ENCODE measurements at regions not wholly inside any gene's neighbourhood (a gene's known extent, or its start where the extent isn't known, plus 50 kb on each side); places are given as distances from the start of the nearest gene placed in this dataset.

DNA sequence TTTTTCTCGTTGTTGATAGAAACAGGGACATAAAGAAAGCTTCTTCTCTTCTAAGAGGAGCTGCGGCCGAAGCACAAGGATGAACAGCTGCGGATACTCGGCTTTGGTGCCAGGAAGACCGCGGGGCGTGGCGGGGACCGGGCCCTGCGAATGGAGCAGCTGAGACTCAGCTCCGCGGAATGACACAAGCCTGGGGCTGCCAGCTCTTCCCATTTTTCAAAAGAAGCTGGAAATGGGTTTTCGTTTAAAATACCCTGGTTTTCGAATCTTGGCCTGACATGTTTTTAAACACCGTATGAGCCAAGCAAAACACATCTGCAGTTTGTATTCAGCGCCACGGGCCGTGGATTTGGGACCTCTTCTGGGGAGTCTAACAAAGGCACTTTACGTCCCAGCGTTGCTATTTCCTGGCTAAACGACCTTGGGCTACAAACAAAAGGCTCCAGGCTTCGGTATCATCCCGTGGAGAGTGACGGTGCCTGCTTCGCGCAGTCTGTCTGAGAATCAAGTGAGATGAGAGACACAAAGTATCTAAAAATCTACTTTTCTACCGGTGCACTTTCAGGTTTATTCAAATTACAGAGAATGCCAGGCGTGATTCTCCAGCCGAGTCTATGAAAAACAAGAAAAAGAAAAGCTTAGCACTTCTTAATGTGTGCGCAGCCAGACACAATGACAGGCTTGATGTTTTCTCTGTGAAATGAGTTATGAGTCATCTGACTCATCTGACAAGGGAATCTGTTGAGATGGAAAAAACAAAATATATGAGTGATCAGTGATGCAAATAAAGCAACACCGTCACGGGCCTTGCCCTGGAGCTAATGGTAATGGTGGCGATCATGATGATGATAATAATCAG is 114.0 kb upstream of the TMEM132D start:
- intact Hi-C loops (cut with DNase I) = no loop called here
- no peak overlapping the region for H3K4me3 ChIP-seq (replicated peaks in 1 of 3)
- no peak overlapping the region for H3K27ac ChIP-seq
- H3K36me3 ChIP-seq = no peaks in the 10 kb centered on the region
- no peak for DNase-seq
- H3K4me1 ChIP-seq = no peaks in the 10 kb centered on the region
- no peaks in the 10 kb centered on the region for H3K9me3 ChIP-seq
- 52 to 62% methylated on average over 34 of the region's 34 CpGs for WGBS, 2 donors
- no peaks in the 10 kb centered on the region for H3K27me3 ChIP-seq
- TF ChIP-seq POLR2A (IDR thresholded peaks at IDR 0.05) (no peak), CTCF (IDR thresholded peaks at IDR 0.05) (no peak)

DNA sequence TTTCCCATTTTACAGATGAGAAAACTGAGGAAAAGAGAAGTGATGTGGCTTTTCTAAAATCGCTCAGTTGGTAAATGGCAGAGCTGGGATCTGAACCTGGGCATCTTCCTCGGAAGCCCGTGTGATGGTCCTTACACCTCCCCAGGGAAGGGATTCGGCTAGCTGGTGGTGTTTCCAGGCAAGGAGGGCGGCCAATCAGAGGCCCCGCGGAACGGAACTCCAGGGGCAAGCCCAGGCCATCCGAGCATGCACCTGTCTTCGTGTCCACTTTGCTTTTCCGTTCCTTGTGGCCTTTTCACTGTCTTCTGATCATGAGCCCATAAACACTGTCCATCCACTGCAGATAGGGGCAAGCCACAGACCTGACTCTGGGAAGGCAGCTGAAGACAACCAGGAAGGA is 114.8 kb upstream of the TMEM132D start:
- intact Hi-C loops (cut with DNase I) = no loop called here
- no peak for DNase-seq
- H3K27me3 ChIP-seq = no peaks in the 10 kb centered on the region
- H3K27ac ChIP-seq = no peak overlapping the region
- WGBS, 2 donors = 87 to 90% methylated on average over 11 of the region's 11 CpGs
- H3K4me1 ChIP-seq = no peaks in the 10 kb centered on the region
- no peak overlapping the region for H3K4me3 ChIP-seq (replicated peaks in 1 of 3)
- H3K36me3 ChIP-seq = no peaks in the 10 kb centered on the region
- TF ChIP-seq CTCF (IDR thresholded peaks at IDR 0.05) (no peak), POLR2A (IDR thresholded peaks at IDR 0.05) (no peak)
- no peaks in the 10 kb centered on the region for H3K9me3 ChIP-seq

GRCh38 chr12:130026608-130027176 is 122.9 kb upstream of the TMEM132D start:
- WGBS, 2 donors = 54 to 57% methylated on average over 15 of the region's 15 CpGs

GRCh38 chr12:130027798-130028197 is 124.0 kb upstream of the TMEM132D start:
- no peak for DNase-seq
- 33 to 76% methylated on average over 1 of the region's 1 CpG for WGBS, 2 donors
- no peak overlapping the region for H3K4me3 ChIP-seq (replicated peaks in 1 of 3)
- intact Hi-C loops (cut with DNase I) = loop anchor here (5.0 kb wide), 1 partner anchor 310 kb away; the partner anchor contains the start of gene PIWIL1
- no peak overlapping the region for H3K27ac ChIP-seq
- no peaks in the 10 kb centered on the region for H3K36me3 ChIP-seq
- no peaks in the 10 kb centered on the region for H3K4me1 ChIP-seq
- H3K9me3 ChIP-seq = no peaks in the 10 kb centered on the region
- TF ChIP-seq CTCF (IDR thresholded peaks at IDR 0.05) (no peak), POLR2A (IDR thresholded peaks at IDR 0.05) (no peak)
- no peaks in the 10 kb centered on the region for H3K27me3 ChIP-seq

More at GRCh38 chr12:130026608-130027176, 122.9 kb upstream of the TMEM132D start:
- no peaks in the 10 kb centered on the region for H3K36me3 ChIP-seq
- TF ChIP-seq CTCF (IDR thresholded peaks at IDR 0.05) (peak in 5 of 6 experiments; percentile 23 to 74 (median 34)), POLR2A (IDR thresholded peaks at IDR 0.05) (no peak)
- H3K27ac ChIP-seq = no peak overlapping the region
- H3K9me3 ChIP-seq = no peaks in the 10 kb centered on the region
- H3K4me3 ChIP-seq (replicated peaks in 1 of 3) = no peak overlapping the region
- no peaks in the 10 kb centered on the region for H3K27me3 ChIP-seq
- no peaks in the 10 kb centered on the region for H3K4me1 ChIP-seq
- peak; percentile 42 to 56 for DNase-seq
- intact Hi-C loops (cut with DNase I) = loop anchor here (5.0 kb wide), 1 partner anchor 311 kb away; the partner anchor contains the start of gene PIWIL1

- DNase-seq = no peak
- Histone ChIP-seq H3K4me1 (no peaks in the 10 kb centered on the region), H3K9me3 (no peaks in the 10 kb centered on the region), H3K36me3 (no peaks in the 10 kb centered on the region), H3K27ac (no peak overlapping the region), H3K27me3 (no peaks in the 10 kb centered on the region), H3K4me3 (replicated peaks in 1 of 3) (no peak overlapping the region)
- intact Hi-C loops (cut with DNase I) = loop anchor here (5.0 kb wide), 1 partner anchor 308 kb away; the partner anchor contains the start of gene PIWIL1
- no peak for TF ChIP-seq POLR2A (IDR thresholded peaks at IDR 0.05)
- TF ChIP-seq CTCF (IDR thresholded peaks at IDR 0.05) = no peak
- WGBS, 2 donors = 81 to 88% methylated on average over 13 of the region's 13 CpGs
Observed at GRCh38 chr12:130029151-130029550, 125.3 kb upstream of the TMEM132D start.

All from thyroid gland (tissue), 4 donors.